NCI-H82 (cell line): ENCODE measurements at regions not wholly inside any gene's neighbourhood (a gene's known extent, or its start where the extent isn't known, plus 50 kb on each side); places are given as distances from the start of the nearest gene placed in this dataset.

Source experiments
- DNase-seq: peaks from one replicate; lab custom pipeline; 2025; lab: John Stamatoyannopoulos, UW

GRCh38 chr7:115127399-115128021 lies 205.6 kb downstream of the MDFIC start:
- DNase-seq = no peak

- DNase-seq = no peak
These were observed 203.9 kb downstream of the MDFIC start for GRCh38 chr7:115125750-115126149.

DNA sequence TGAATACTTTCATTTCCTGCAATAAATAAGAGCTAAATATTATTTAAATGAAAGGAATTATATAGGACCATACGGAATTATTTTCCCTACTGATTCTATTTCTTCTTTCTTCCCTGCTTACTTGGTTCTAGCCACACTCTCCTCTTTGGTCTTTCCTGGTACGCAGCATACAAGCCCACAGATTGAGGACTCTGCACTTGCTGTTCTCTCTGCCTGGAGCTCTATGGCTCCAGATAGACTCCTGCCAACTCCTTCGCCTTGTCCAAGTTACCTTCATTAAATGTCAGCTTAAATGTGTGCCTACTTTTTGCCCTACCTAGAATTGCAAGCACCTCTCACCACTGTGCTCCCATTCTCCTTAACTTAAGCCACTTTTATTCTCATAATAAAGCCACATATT lies 203.4 kb downstream of the MDFIC start:
- no peak for DNase-seq

- DNase-seq = peak; percentile 32
These were observed 202.6 kb downstream of the MDFIC start for GRCh38 chr7:115124409-115124939.

DNA sequence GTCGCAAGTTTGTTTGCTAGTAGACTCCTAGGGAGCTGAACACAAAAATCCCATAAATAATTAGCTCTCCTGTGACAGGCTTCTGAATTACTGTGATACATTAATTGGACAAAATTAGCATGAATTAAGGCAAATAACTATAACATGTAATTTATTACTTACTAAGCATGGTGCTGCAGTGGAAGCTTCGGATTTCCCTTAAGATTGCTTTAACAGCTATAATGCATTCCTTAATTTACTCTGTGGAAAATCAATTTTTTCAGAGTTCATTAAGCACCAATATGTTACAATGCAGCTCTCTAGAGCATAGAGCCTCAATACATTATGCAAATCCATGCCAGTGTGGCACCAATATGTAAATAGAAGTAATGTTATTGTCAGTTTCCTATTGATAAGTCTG lies 201.5 kb downstream of the MDFIC start:
- DNase-seq = no peak

- no peak for DNase-seq
These were observed 200.5 kb downstream of the MDFIC start for GRCh38 chr7:115122388-115122787.

DNA sequence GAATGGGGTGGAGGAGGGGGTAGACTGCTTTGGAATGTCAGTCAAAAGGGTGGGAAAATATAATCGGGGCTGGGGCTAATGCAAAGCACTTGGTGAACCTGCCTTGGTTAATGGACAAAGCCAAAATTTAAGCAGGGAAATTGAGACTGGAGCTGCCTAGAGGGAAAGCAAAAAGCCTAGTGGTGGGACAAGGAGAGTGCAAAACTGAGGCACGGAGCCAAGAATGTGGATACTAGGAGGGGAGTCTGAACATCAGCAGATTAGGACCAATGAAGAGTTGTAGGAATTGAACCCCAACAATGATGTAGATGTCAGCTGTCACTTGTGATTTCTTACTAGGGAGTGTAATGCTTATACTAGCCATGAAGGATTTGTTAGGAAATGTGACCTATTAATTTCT lies 195.9 kb downstream of the MDFIC start:
- DNase-seq = peak; percentile 6

DNA sequence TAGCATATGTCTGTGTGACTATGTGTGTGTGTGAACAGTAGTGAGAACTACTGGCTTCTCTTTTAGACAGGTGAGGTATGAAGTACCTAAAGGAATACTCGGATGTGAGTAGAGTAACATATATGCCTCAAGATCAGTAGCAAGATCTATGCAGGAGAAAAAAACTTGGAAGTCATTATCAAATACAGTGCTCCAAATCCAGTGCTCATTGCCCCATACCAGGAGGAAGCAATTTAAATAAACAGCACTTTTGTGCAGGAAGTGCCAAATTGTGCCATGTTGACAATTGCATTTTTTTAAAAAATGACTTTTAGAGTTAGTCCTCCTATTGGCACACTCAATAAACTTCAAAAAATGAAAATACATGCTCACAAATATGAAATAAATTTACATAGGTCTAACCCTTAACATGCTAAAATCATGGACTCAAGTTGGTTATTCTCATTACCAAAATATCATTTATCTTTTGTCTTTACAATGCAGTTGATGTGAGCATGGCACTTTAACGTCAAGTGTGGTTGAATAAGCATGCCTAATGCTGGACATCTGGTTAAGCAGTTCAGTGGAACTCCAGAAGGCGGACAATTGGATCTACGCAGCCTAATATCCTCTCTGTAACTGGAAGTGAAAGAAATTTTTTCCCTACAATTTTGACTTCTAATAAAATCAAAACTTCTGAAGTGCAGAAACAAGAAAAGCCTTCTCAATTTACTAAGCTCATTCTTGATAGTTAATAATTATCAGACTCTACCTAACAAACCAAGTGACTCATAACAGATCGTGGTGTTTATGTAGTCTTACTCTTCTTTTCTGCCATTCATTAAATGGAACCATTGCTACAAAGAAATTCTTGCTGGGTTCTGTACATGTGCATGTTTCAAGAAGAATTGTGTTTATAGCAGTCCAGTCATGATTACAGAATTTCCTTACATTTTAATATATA lies 195.2 kb downstream of the MDFIC start:
- DNase-seq = peak; percentile 76

- no peak for DNase-seq
These were observed 191.9 kb downstream of the MDFIC start for GRCh38 chr7:115113776-115114175.

DNA sequence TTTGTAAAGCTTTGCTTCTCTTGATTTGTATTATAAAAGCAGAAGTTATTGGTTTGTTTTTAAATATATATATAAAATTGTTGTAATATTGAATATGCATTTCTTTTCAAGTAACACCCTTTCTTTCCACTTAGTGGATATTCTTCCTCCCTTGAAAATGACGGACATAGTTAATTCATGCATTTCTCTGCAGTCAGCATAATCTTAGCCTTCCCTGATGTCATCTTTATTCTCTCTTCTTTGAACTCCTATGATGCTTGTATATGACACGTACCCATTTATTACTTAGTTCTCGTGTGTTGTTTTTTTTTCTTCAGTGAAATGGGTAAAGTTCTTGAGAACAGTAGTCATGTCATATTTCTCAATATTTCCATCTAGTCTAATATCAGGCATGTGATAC lies 191.2 kb downstream of the MDFIC start:
- DNase-seq = no peak

DNA sequence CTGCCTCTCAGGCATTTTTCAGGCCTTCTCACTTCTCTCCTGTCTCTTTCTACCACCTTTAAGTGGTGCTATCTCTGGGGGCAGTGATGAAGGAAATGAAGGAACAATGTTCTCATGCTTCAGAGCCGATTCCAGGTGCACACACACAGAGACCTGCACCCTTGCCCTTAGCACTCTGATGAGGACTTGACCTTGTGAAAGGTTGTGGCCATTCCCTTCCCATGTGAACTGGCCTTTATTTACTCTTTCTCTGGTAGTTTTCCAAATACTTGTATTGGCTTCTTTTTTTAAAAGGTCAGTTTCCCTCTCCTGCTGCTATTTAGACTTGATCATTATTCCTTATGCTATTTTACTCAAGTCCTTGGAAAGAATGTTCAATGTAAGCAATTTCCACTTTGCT lies 188.6 kb downstream of the MDFIC start:
- DNase-seq = no peak

DNA sequence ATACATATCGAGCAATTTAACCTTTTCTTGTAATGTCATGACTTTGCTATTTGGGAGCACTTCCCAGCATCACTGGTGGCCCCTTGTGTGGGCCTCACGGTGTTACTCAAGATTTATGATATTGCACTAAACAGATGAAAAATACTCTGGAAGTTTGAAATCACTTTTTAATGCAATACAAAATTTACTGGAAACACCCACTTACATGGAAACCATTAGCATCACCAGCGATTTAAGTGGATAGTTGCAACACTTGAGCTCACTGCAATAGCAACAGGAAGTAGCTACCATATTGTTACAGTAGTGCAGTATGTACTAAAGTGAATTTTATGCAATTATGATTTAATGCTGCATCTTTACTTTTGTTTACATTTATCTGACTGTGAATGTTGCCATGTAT lies 184.4 kb downstream of the MDFIC start:
- no peak for DNase-seq

DNA sequence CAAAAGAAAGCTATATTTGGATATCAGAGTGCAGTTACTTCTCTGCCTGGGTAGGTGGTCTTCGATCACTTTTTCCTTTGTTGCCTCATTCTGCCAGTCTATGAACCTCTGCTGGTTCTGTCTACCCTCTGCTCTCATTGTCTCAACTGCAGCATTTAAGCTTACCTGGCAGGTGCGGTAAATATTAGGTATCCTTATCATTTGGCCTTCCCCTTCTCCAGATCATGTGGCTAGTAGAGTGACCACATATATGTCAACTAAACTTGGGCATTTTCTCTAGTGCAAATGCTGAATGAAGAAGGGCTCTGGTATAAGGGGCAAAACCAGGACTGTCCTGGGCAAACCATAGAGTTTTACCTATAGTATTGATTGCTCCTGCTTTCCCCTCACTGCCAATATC lies 180.8 kb downstream of the MDFIC start:
- no peak for DNase-seq

DNA sequence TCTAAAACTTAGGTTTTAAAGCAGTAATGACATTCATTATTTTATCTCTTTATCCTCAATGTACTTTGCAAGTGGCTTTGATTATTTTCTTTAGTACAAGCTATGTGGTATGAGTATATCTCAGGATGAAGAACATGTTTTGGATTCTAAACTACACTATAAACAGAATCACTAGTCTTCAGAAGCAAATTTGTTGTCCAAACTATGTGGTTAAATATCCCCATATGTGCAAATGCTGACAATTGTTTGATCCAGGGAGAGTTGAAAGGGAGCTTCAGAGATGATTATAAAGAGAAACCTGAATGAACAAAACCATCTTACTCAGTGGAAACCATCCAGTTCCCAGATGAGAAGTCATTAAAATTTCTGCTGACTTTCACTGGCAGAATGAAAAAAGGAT lies 179.3 kb downstream of the MDFIC start:
- DNase-seq = no peak

DNA sequence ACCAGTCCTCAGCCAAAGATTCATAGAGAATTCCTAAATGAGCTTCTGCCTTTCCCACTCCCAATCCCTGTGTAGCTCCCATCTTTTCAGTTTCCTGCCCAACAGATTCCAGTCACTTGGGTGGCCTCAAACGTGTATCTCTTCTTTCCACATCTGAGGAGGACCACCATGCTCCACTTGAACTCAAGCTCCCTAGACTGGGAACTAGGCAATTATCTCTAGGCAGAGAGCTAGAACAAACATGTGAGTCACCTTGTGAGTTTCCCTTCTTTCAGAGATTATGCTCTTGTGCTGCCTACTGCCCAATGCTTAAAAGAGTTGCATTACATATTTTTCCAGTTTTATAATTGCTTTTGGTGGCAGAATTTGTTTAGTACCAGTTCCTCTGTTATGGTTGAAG lies 178.0 kb downstream of the MDFIC start:
- DNase-seq = no peak

GRCh38 chr7:115097175-115097671 lies 175.3 kb downstream of the MDFIC start:
- no peak for DNase-seq

- no peak for DNase-seq
These were observed 174.4 kb downstream of the MDFIC start for GRCh38 chr7:115096262-115096661.

DNA sequence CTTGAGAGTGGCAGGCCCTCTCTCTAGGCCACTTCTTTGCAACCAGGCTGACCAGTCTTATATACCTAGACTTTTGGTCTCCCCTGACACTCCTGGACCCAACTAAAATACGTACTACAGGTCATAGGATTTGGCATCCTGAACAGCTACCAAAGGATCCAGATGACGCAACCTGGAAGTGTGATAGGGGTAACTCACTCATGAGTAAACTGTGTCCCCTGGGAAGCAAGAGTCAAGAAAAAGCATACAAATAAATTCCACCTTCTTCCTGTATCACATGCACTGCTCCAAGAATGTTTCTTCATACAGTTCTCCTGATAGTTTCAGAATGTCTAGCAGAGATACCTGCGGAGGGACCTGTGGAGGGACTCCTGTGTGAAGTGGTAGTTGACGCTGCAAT lies 172.3 kb downstream of the MDFIC start:
- DNase-seq = no peak

GRCh38 chr7:115088893-115089292 lies 167.0 kb downstream of the MDFIC start:
- peak; percentile 87 for DNase-seq

DNA sequence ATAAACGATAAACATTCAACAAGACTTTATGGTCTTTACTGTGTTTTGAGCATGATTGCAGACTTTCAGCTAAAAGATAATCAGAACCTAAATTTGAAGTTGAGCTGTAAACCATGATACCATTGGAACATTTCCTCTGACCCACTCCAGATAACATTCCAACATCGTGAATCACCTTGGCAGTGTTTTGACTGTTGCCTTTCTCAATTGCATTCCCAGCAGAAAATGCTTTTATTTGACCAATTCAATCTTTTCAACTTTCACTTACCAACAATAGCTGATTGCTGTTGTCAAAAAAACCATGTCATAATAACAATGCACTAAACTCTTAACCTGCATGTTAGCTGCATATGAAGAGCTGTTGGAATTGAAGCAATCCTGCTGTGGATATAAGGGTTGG lies 165.5 kb downstream of the MDFIC start:
- no peak for DNase-seq

- DNase-seq = no peak
These were observed 164.4 kb downstream of the MDFIC start for GRCh38 chr7:115086146-115086841.

GRCh38 chr7:115085421-115085820 lies 163.5 kb downstream of the MDFIC start:
- DNase-seq = no peak
